Spleen (tissue), 11 donors: ENCODE measurements at regions not wholly inside any gene's neighbourhood (a gene's known extent, or its start where the extent isn't known, plus 50 kb on each side); places are given as distances from the start of the nearest gene placed in this dataset.

Experiments used
- DNase-seq: peaks from one replicate; pipeline ENCODE4 v3.0.0-alpha.2; 2020
- H3K27ac ChIP-seq, 8 donors: fragments of 200-600 bp; sonication (generic) in 7 of 8; 1 replicate in 4 of 8; 2 replicates in 4 of 8; pipeline versions ENCODE4 v1.5.0 to v1.8.0; 2016 to 2021; ENCODE audit warnings: inconsistent platforms in 4 of 8, mild to moderate bottlenecking in 4 of 8, moderate library complexity in 1 of 8
- H3K27me3 ChIP-seq, 7 donors: fragments of 200-600 bp; sonication (generic) in 6 of 7; replicated peaks in 1 of 7; 1 replicate in 4 of 7; 2 replicates in 3 of 7; pipeline versions ENCODE4 v1.5.0 to v1.8.0; 2016 to 2021; ENCODE audit warnings: inconsistent platforms in 3 of 7, mild to moderate bottlenecking in 1 of 7
- H3K36me3 ChIP-seq, 6 donors: fragments of 200-600 bp; sonication (generic) in 5 of 6; 1 replicate in 4 of 6; 2 replicates in 2 of 6; pipeline versions ENCODE4 v1.5.0 to v1.8.0; 2016 to 2021; ENCODE audit warnings: inconsistent platforms in 2 of 6
- H3K4me1 ChIP-seq, 6 donors: fragments of 200-600 bp; sonication (generic) in 5 of 6; 1 replicate in 3 of 6; 2 replicates in 3 of 6; pipeline versions ENCODE4 v1.5.0 to v1.8.0; 2016 to 2021; ENCODE audit warnings: inconsistent platforms in 3 of 6
- H3K4me3 ChIP-seq, 8 donors: fragments of 200-600 bp; sonication (generic) in 7 of 8; 1 replicate in 4 of 8; 2 replicates in 4 of 8; pipeline versions ENCODE4 v1.5.0 to v1.8.0; 2016 to 2021; ENCODE audit warnings: inconsistent platforms in 4 of 8, mild to moderate bottlenecking in 4 of 8, moderate library complexity in 2 of 8
- H3K9me3 ChIP-seq, 8 donors: fragments of 200-600 bp; sonication (generic) in 7 of 8; 1 replicate in 4 of 8; 2 replicates in 4 of 8; pipeline versions ENCODE4 v1.5.0 to v1.8.0; 2016 to 2021; ENCODE audit warnings: inconsistent platforms in 4 of 8
- CTCF ChIP-seq, 11 experiments: fragments of 200-600 bp in 7 of 11; fragments of 450-650 bp in 4 of 11; sonication (generic) in 4 of 11; IDR thresholded peaks in 8 of 11; conservative IDR thresholded peaks in 3 of 11; 1 replicate in 7 of 11; 2 replicates in 4 of 11; pipeline versions ENCODE4 v1.4.0 to v1.8.0; 2016 to 2021; ENCODE audit warnings: antibody characterized with exemption in 11 of 11, inconsistent platforms in 4 of 11, mild to moderate bottlenecking in 1 of 11
- POLR2A ChIP-seq, 3 donors: fragments of 450-650 bp; IDR thresholded peaks; one replicate each; pipeline ENCODE4 v1.5.1; 2017; ENCODE audit warnings: antibody characterized with exemption in 3 of 3, mild to moderate bottlenecking in 1 of 3
- POLR2AphosphoS5 ChIP-seq, 3 donors: sonication (generic); formaldehyde crosslinking; IDR thresholded peaks; one replicate each; pipeline ENCODE4 v1.5.1; 2017; ENCODE audit warnings: antibody characterized with exemption in 3 of 3
- WGBS, 5 donors: extraction: QIAGEN DNeasy Blood & Tissue Kit in 3 of 5; methylation state at CpG; one replicate each; pipeline versions ENCODE4 v1.1.5 to v1.1.7; 2013 to 2018; 5-methylcytosine and 5-hydroxymethylcytosine counted together
- intact Hi-C: fragments of 100-400 bp; cut with DNase I; formaldehyde crosslinking; loops from one replicate; pipeline ENCODE4 v1.15.0; 2023; ENCODE audit warnings: low total_unique reads
- donor health status: healthy with polysubstance abuse.
- donor health status: DM: no; HTN: no; CAD: no; lungs with moderate emphysema.
- donor health status: DM: no; HTN: no; CAD: no.
- donor health status: Bipolar disorder and iron deficiency.
- donor health status: healthy.
- donor health status: DM: no; HTN: no; CAD: no.
- donor health status: DM: yes; HTN: yes; CAD: no.

GRCh38 chr13:30142486-30143211 is 164.7 kb downstream of the KATNAL1 start:
- WGBS, 5 donors, result 34 to 62% (median 59%) methylated on average over 13 of the region's 13 CpGs
- DNase-seq, result no peak
- H3K27me3 ChIP-seq, result no peaks in the 10 kb centered on the region
- no peak for TF ChIP-seq POLR2A (IDR thresholded peaks at IDR 0.05)
- TF ChIP-seq POLR2AphosphoS5 (IDR thresholded peaks at IDR 0.05), result no peak
- TF ChIP-seq CTCF (IDR thresholded peaks at IDR 0.05 in 8 of 11, conservative IDR thresholded peaks at IDR 0.05 in 3 of 11), result no peak
- H3K36me3 ChIP-seq, result no peaks in the 10 kb centered on the region
- H3K4me3 ChIP-seq, result no peak overlapping the region
- H3K4me1 ChIP-seq, result peaks cover 0 to 39% (median 19%) of the 10 kb centered on the region in 6 donors
- peak overlapping the region in 4 of 8 donors; percentile 28 to 53 (median 38) for H3K27ac ChIP-seq
- H3K9me3 ChIP-seq, result peaks cover 0 to 11% (median 6%) of the 10 kb centered on the region in 8 donors
- intact Hi-C loops, result no loop called here

DNA sequence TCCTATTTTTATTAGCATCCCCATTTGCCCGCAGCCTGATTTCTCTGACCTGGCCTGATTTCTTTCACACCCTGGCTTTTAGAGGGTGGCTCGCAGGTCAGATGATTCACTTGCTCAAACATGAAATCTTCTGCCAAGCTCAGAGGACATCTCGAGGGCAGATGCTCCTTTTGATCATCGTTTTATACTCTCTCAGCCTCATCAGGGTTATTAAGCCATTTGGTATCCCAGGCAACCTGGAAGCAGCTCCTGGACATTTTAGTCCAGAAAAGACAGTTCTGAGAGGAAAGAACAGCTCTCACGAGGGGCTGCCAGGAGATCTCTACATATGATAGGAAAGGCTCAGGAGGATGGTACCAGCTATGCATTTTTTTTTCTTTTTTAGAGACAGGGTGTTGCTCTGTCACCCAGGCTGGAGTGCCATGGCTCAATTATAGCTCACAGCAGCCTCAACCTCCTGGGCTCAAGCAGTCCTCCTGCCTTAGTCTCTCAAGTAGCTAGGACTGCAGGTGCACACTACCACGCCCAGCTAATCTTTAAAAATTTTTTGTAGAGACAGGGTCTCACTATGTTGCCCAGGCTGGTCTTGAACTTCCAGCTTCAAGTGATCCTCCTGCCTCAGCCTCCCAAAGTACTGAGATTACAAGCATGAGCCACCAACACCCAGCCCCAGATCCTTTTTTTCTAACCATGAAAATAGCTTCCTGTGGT is 165.4 kb downstream of the KATNAL1 start:
- TF ChIP-seq POLR2A (IDR thresholded peaks at IDR 0.05) (no peak), CTCF (IDR thresholded peaks at IDR 0.05 in 8 of 11, conservative IDR thresholded peaks at IDR 0.05 in 3 of 11) (no peak), POLR2AphosphoS5 (IDR thresholded peaks at IDR 0.05) (no peak)
- 74 to 92% (median 84%) methylated on average over 6 of the region's 6 CpGs for WGBS, 5 donors
- no peaks in the 10 kb centered on the region for H3K36me3 ChIP-seq
- intact Hi-C loops, result no loop called here
- peaks cover 0 to 32% (median 16%) of the 10 kb centered on the region in 6 donors for H3K4me1 ChIP-seq
- no peak for DNase-seq
- peak overlapping the region in 2 of 8 donors; percentile 48 to 53 for H3K27ac ChIP-seq
- H3K9me3 ChIP-seq, result peaks cover 0 to 11% (median 6%) of the 10 kb centered on the region in 8 donors
- no peak overlapping the region for H3K4me3 ChIP-seq
- no peaks in the 10 kb centered on the region for H3K27me3 ChIP-seq

- H3K4me3 ChIP-seq, result no peak overlapping the region
- 71 to 81% (median 76%) methylated on average over 11 to 12 of the region's 12 CpGs for WGBS, 5 donors
- no peaks in the 10 kb centered on the region for H3K27me3 ChIP-seq
- H3K36me3 ChIP-seq, result no peaks in the 10 kb centered on the region
- no peak for DNase-seq
- no peak overlapping the region for H3K27ac ChIP-seq
- intact Hi-C loops, result no loop called here
- H3K9me3 ChIP-seq, result peaks cover 0 to 11% (median 6%) of the 10 kb centered on the region in 8 donors
- peaks cover 0 to 23% (median 14%) of the 10 kb centered on the region in 6 donors for H3K4me1 ChIP-seq
- TF ChIP-seq POLR2AphosphoS5 (IDR thresholded peaks at IDR 0.05), result no peak
- TF ChIP-seq POLR2A (IDR thresholded peaks at IDR 0.05), result no peak
- no peak for TF ChIP-seq CTCF (IDR thresholded peaks at IDR 0.05 in 8 of 11, conservative IDR thresholded peaks at IDR 0.05 in 3 of 11)
Observed at GRCh38 chr13:30140973-30141372, 166.4 kb downstream of the KATNAL1 start.

DNA sequence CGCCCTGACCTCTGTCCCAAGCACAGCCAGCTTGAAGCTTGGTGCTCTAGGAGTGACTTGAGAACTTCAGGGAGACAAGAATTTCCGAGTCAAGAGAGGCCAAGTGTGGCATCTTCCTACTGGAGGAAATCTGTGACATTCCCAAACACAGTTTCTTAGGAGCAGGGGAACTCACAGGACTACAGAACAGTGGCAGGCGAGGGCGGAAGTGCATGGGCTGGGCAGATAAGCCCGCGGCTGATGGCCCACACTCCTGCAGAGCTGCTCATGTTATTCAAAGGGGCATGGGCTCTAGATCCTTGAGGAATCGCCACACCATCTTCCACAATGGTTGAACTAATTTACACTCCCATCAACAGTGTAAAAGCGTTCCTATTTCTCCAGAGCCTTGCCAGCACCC is 168.8 kb downstream of the KATNAL1 start:
- 57 to 67% (median 62%) methylated on average over 8 of the region's 8 CpGs for WGBS, 5 donors
- Histone ChIP-seq H3K27ac (no peak overlapping the region), H3K27me3 (no peaks in the 10 kb centered on the region), H3K9me3 (no peaks in the 10 kb centered on the region), H3K4me3 (no peak overlapping the region), H3K4me1 (peaks cover 0 to 21% (median 14%) of the 10 kb centered on the region in 6 donors), H3K36me3 (no peaks in the 10 kb centered on the region)
- TF ChIP-seq POLR2AphosphoS5 (IDR thresholded peaks at IDR 0.05) (peak in 1 of 3 donors; percentile 17), POLR2A (IDR thresholded peaks at IDR 0.05) (no peak)
- intact Hi-C loops, result loop anchor here (10.0 kb wide), 4 partner anchors 196 to 906 kb away; no protein-coding TSS in a partner anchor
- no peak for DNase-seq
